K562 (cell line): ENCODE measurements at regions not wholly inside any gene's neighbourhood (a gene's known extent, or its start where the extent isn't known, plus 50 kb on each side); places are given as distances from the start of the nearest gene placed in this dataset.

Experiments
- CBX3 ChIP-seq, 2 experiments: IDR thresholded peaks; 1 replicate in 1 of 2; 2 replicates in 1 of 2; pipeline ENCODE4 v1.6.1; 2012; ENCODE audit warnings: inconsistent platforms in 2 of 2, low read length in 2 of 2, borderline replicate concordance in 1 of 2, control low read depth in 1 of 2
- NFE2L1 ChIP-seq: fragments of 450-650 bp; IDR thresholded peaks from 2 replicates; pipeline ENCODE4 v1.6.1; 2016; ENCODE audit warnings: missing genetic modification characterization, low read depth, mild to moderate bottlenecking, missing compliant biosample characterization, moderate library complexity, borderline replicate concordance
- STAG1 ChIP-seq: sonication (generic); formaldehyde crosslinking; IDR thresholded peaks from 2 replicates; pipeline ENCODE4 v1.5.0; 2020; ENCODE audit warnings: missing genetic modification reagents, borderline replicate concordance
- TAF1 ChIP-seq: IDR thresholded peaks from 2 replicates; pipeline ENCODE4 v1.6.1; 2011; ENCODE audit warnings: mild to moderate bottlenecking, low read length, moderate library complexity; ENCODE audit not compliant: insufficient read depth, control insufficient read depth, severe bottlenecking; ENCODE audit errors: extremely low read depth
- ZNF830 ChIP-seq: fragments of 250-450 bp; sonication (Bioruptor Pico); IDR thresholded peaks from 2 replicates; pipeline ENCODE4 v1.5.0; 2021; ENCODE audit warnings: mild to moderate bottlenecking

DNA sequence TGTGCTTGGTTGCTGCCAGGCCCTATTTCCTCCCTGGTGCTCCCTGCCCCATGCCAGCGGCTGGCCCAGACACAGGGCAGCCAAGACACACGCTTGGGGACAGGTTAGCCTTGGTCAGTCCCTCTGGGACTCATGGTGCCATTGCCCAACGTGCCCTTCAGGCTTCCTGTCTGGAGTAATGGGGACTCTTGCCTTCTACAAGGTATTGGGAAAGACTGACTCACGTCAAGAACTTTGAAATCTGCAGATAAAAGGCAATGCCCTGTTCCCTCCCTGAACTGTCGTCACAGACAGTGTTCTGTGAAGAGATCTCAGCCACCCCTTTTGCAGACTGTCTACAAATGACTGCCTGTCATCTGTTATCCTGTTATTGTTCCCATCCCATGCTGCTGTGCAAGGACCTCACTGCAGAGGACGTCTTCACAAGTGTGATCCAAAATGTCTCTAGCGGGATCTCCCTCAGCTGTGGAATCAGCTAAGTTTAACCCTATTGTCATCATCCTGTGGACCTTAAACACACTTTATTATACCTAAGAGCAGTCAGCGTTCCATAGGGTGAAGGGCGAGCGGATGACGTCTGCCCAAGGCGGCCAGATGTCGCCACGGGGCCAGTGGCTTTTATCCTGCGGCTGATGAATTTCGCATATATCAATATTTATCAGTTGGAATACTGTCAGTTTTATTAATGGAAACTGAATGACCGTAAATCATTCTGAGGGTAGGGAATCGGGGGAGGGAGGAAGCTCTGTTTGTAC is 59.0 kb downstream of the GSX1 start:
- TF ChIP-seq NFE2L1 (tag) (no peak), TAF1 (no peak), STAG1 (CRISPR knock-in tag) (no peak), ZNF830 (CRISPR knock-in tag) (no peak), CBX3 (IDR thresholded peaks at IDR 0.05; ENCODE audit: borderline replicate concordance in 1 of 2, low read length in 2 of 2) (no peak)
